Keratinocyte (primary cell): ENCODE measurements at regions not wholly inside any gene's neighbourhood (a gene's known extent, or its start where the extent isn't known, plus 50 kb on each side); places are given as distances from the start of the nearest gene placed in this dataset.
A peak's percentile ranks its signal among the peaks of the same experiment; 100 is the strongest.

ENCODE experiments used
- DNase-seq: peaks from one replicate; pipeline ENCODE4 v3.0.0-alpha.2; 2011; ENCODE audit warnings: low read depth, missing footprints, low spot score
- FAIRE-seq: peaks from 2 replicates; lab custom pipeline; 2011; peaks lifted over from hg19 to GRCh38; lab: Jason Lieb, UNC
- H2AFZ ChIP-seq: 2 replicates; pipeline ENCODE4 v1.6.0; 2012; ENCODE audit warnings: low read length, control low read depth, inconsistent platforms; ENCODE audit not compliant: control insufficient read depth
- H3K27ac ChIP-seq: 2 replicates; pipeline ENCODE4 v1.5.1; 2011; ENCODE audit warnings: low read length; ENCODE audit not compliant: control insufficient read depth, insufficient read depth
- H3K27me3 ChIP-seq: 3 replicates; pipeline ENCODE4 v1.6.0; 2011; ENCODE audit warnings: low read length; ENCODE audit not compliant: control insufficient read depth, insufficient read depth; ENCODE audit errors: extremely low read depth
- H3K36me3 ChIP-seq, 2 experiments: 2 replicates in 1 of 2; 3 replicates in 1 of 2; pipeline ENCODE4 v1.5.1; 2011; ENCODE audit warnings: low read length in 2 of 2, mild to moderate bottlenecking in 1 of 2; ENCODE audit not compliant: control insufficient read depth in 2 of 2, insufficient read depth in 2 of 2; ENCODE audit errors: extremely low read depth in 1 of 2
- H3K4me1 ChIP-seq: 3 replicates; pipeline ENCODE4 v1.5.1; 2011; ENCODE audit warnings: low read length; ENCODE audit not compliant: control insufficient read depth, insufficient read depth; ENCODE audit errors: extremely low read depth
- H3K4me2 ChIP-seq: 3 replicates; pipeline ENCODE4 v1.6.0; 2011; ENCODE audit warnings: low read depth, low read length; ENCODE audit not compliant: control insufficient read depth, insufficient read depth; ENCODE audit errors: extremely low read depth
- H3K4me3 ChIP-seq, 3 experiments: fragments of 200-600 bp in 1 of 3; sonication (generic) in 1 of 3; 2 replicates in 2 of 3; 3 replicates in 1 of 3; pipeline ENCODE4 v1.5.1; 2011 to 2016; ENCODE audit warnings: low read length in 3 of 3, mild to moderate bottlenecking in 3 of 3, control low read depth in 2 of 3, inconsistent platforms in 1 of 3, low read depth in 1 of 3, mixed read lengths in 1 of 3, mixed run types in 1 of 3, moderate library complexity in 1 of 3; ENCODE audit not compliant: control insufficient read depth in 2 of 3, insufficient read depth in 2 of 3; ENCODE audit errors: extremely low read depth in 1 of 3
- H3K79me2 ChIP-seq: 2 replicates; pipeline ENCODE4 v1.6.0; 2012; ENCODE audit warnings: low read length; ENCODE audit not compliant: control insufficient read depth, insufficient read depth
- H3K9ac ChIP-seq: 3 replicates; pipeline ENCODE4 v1.6.0; 2011; ENCODE audit warnings: low read length; ENCODE audit not compliant: control insufficient read depth, insufficient read depth; ENCODE audit errors: extremely low read depth
- H3K9me1 ChIP-seq: 3 replicates; pipeline ENCODE4 v1.6.0; 2011; ENCODE audit warnings: low read length; ENCODE audit not compliant: control insufficient read depth, insufficient read depth; ENCODE audit errors: extremely low read depth
- H3K9me3 ChIP-seq: 2 replicates; pipeline ENCODE4 v1.5.1; 2012; ENCODE audit warnings: low read depth, low read length; ENCODE audit not compliant: control insufficient read depth
- H4K20me1 ChIP-seq: 3 replicates; pipeline ENCODE4 v1.6.0; 2011; ENCODE audit warnings: low read length; ENCODE audit not compliant: control insufficient read depth, insufficient read depth; ENCODE audit errors: extremely low read depth
- EZH2 ChIP-seq: IDR thresholded peaks from one replicate; pipeline ENCODE4 v1.6.1; 2012; ENCODE audit warnings: inconsistent platforms, mild to moderate bottlenecking, low read length, moderate library complexity
- dilution Hi-C: fragments of 300-500 bp; cut with MboI; formaldehyde crosslinking; loops from one replicate; pipeline ENCODE4 v1.7.0; 2020; ENCODE audit warnings: low sequenced_read_pairs; ENCODE audit not compliant: extremely low pct_ligation_motif_present
- TF ChIP-seq, protein P1 (sequence below), 3 experiments: IDR thresholded peaks in 1 of 3; conservative IDR thresholded peaks in 1 of 3; optimal IDR thresholded peaks in 1 of 3; 2 replicates in 2 of 3; 3 replicates in 1 of 3; pipeline versions ENCODE3 to v1.5.1; 2011; ENCODE audit warnings: low read length in 3 of 3, mild to moderate bottlenecking in 3 of 3, moderate library complexity in 2 of 3, control low read depth in 1 of 3, inconsistent platforms in 1 of 3; ENCODE audit not compliant: insufficient read depth in 2 of 3; ENCODE audit errors: extremely low read depth in 1 of 3

DNA sequence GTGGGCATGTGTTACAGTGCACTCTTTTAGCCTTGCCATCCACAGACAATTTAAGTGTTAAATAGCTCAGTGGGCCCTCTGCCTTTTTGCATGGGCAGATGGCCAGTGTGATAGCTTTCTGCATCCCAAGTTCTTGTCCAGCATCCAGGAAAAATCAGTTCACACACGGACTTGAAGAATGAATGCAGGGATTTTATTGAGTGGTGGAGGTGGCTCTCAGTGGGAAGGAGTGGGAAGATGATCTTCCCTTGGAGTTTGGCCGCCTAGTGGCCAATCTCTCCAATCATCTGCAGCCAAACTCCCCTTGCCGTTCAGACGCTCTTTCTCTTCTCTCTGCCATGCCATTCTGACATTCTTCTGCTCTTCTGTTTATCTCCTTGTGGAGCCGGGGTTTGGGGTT lies 322.4 kb upstream of the GRAMD2B start:
- TF ChIP-seq, protein P1, sequence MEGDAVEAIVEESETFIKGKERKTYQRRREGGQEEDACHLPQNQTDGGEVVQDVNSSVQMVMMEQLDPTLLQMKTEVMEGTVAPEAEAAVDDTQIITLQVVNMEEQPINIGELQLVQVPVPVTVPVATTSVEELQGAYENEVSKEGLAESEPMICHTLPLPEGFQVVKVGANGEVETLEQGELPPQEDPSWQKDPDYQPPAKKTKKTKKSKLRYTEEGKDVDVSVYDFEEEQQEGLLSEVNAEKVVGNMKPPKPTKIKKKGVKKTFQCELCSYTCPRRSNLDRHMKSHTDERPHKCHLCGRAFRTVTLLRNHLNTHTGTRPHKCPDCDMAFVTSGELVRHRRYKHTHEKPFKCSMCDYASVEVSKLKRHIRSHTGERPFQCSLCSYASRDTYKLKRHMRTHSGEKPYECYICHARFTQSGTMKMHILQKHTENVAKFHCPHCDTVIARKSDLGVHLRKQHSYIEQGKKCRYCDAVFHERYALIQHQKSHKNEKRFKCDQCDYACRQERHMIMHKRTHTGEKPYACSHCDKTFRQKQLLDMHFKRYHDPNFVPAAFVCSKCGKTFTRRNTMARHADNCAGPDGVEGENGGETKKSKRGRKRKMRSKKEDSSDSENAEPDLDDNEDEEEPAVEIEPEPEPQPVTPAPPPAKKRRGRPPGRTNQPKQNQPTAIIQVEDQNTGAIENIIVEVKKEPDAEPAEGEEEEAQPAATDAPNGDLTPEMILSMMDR (optimal IDR thresholded peaks at IDR 0.05 in 1 of 3, IDR thresholded peaks at IDR 0.05 in 1 of 3, conservative IDR thresholded peaks at IDR 0.05 in 1 of 3; ENCODE audit: extremely low read depth in 1 of 3, insufficient read depth in 2 of 3, low read length in 3 of 3), result peak; percentile 20 to 42 (median 42)
- TF ChIP-seq EZH2, result no peak
- H4K20me1 ChIP-seq, result no peaks in the 10 kb centered on the region
- no peak overlapping the region for H2AFZ ChIP-seq
- no peak overlapping the region for H3K9ac ChIP-seq
- peaks cover 6% of the 10 kb centered on the region for H3K4me1 ChIP-seq
- H3K79me2 ChIP-seq, result no peaks in the 10 kb centered on the region
- H3K27ac ChIP-seq, result no peak overlapping the region
- no peaks in the 10 kb centered on the region for H3K9me1 ChIP-seq
- dilution Hi-C loops, result no loop called here
- H3K27me3 ChIP-seq, result no peaks in the 10 kb centered on the region
- no peaks in the 10 kb centered on the region for H3K36me3 ChIP-seq
- DNase-seq (no peak), FAIRE-seq (no peak)
- no peaks in the 10 kb centered on the region for H3K9me3 ChIP-seq
- H3K4me3 ChIP-seq, result no peak overlapping the region
- no peak overlapping the region for H3K4me2 ChIP-seq

DNA sequence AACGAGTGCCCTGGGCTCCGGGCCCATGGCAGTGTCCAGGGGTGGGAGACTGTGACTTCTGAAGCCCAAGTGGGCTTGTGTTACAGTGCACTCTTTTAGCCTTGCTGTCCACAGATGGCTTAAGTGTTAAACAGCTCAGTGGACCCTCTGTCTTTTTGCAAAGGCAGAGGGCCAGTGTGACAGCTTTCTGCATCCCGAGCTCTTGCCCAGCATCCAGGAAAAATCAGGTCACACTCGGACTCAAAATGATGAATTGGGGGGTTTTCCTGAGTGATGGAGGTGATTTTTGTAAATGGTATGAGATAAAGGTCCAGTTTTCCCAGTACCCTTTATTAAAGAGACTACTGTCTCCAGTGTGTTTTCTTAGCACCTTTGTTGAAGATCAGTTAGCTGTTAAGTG lies 321.3 kb upstream of the GRAMD2B start:
- Histone ChIP-seq H3K4me1 (peaks cover 15% of the 10 kb centered on the region), H2AFZ (no peak overlapping the region), H3K27ac (no peak overlapping the region), H3K36me3 (no peaks in the 10 kb centered on the region), H3K79me2 (no peaks in the 10 kb centered on the region), H3K9ac (no peak overlapping the region), H3K9me3 (no peaks in the 10 kb centered on the region), H3K4me2 (no peak overlapping the region), H3K27me3 (no peaks in the 10 kb centered on the region), H3K9me1 (no peaks in the 10 kb centered on the region), H4K20me1 (no peaks in the 10 kb centered on the region), H3K4me3 (no peak overlapping the region)
- TF ChIP-seq EZH2, result no peak
- TF ChIP-seq, protein P1 (optimal IDR thresholded peaks at IDR 0.05 in 1 of 3, IDR thresholded peaks at IDR 0.05 in 1 of 3, conservative IDR thresholded peaks at IDR 0.05 in 1 of 3; ENCODE audit: extremely low read depth in 1 of 3, insufficient read depth in 2 of 3, low read length in 3 of 3), result no peak
- DNase-seq (no peak), FAIRE-seq (no peak)
- dilution Hi-C loops, result no loop called here
